ENCODE measurements at regions not wholly inside any gene's neighbourhood (a gene's known extent, or its start where the extent isn't known, plus 50 kb on each side); places are given as distances from the start of the nearest gene placed in this dataset.

- no peak for TF ChIP-seq CTCF (IDR thresholded peaks at IDR 0.05; ENCODE audit: insufficient read depth, low read length, missing control alignments)
- ChIA-PET POLR2A (interaction anchor here (0.8 to 5.8 kb wide), 2 partner anchors 190 to 193 kb away, joined by 4 to 44 read pairs; partner anchors contain the start of gene CCN2), CTCF (no interaction called here)
- no peak for DNase-seq (ENCODE audit: low read depth, low spot score)
- no peak overlapping the region for H3K4me3 ChIP-seq (ENCODE audit: low read depth, low read length)
These were observed 188.4 kb upstream of the CCN2 start for GRCh38 chr6:132139611-132140010.

GRCh38 chr6:132136981-132137380 lies 185.8 kb upstream of the CCN2 start:
- no peak for TF ChIP-seq CTCF (IDR thresholded peaks at IDR 0.05; ENCODE audit: insufficient read depth, low read length, missing control alignments)
- DNase-seq (ENCODE audit: low read depth, low spot score): no peak
- no peak overlapping the region for H3K4me3 ChIP-seq (ENCODE audit: low read depth, low read length)
- POLR2A ChIA-PET: interaction anchor here (1.6 kb wide), 1 partner anchor 186 kb away, joined by 3 read pairs; the partner anchor contains the start of gene CCN2
- CTCF ChIA-PET: interaction anchor here (0.9 kb wide), 1 partner anchor 193 kb away, joined by 3 read pairs; no protein-coding TSS in a partner anchor

- ChIA-PET CTCF (no interaction called here), POLR2A (no interaction called here)
- no peak for TF ChIP-seq CTCF (IDR thresholded peaks at IDR 0.05; ENCODE audit: insufficient read depth, low read length, missing control alignments)
- no peak for DNase-seq (ENCODE audit: low read depth, low spot score)
- H3K4me3 ChIP-seq (ENCODE audit: low read depth, low read length): no peak overlapping the region
These were observed 184.2 kb upstream of the CCN2 start for GRCh38 chr6:132135409-132135808.

GRCh38 chr6:132133736-132134445 lies 182.7 kb upstream of the CCN2 start:
- no peak for TF ChIP-seq CTCF (IDR thresholded peaks at IDR 0.05; ENCODE audit: insufficient read depth, low read length, missing control alignments)
- no peak overlapping the region for H3K4me3 ChIP-seq (ENCODE audit: low read depth, low read length)
- ChIA-PET CTCF (interaction anchor here (1.3 to 2.0 kb wide), 3 partner anchors 8 to 184 kb away, joined by 3 to 5 read pairs (median 5); no protein-coding TSS in a partner anchor), POLR2A (interaction anchor here (0.7 to 2.0 kb wide), 4 partner anchors 48 to 184 kb away, joined by 3 to 16 read pairs (median 4); partner anchors contain the start of gene CCN2)
- DNase-seq (ENCODE audit: low read depth, low spot score): no peak

GRCh38 chr6:132132924-132133639 lies 181.9 kb upstream of the CCN2 start:
- CTCF ChIA-PET: interaction anchor here (1.3 to 2.0 kb wide), 3 partner anchors 9 to 183 kb away, joined by 3 to 5 read pairs (median 5); no protein-coding TSS in a partner anchor
- POLR2A ChIA-PET: interaction anchor here (0.7 to 2.0 kb wide), 4 partner anchors 47 to 183 kb away, joined by 3 to 16 read pairs (median 4); partner anchors contain the start of gene CCN2
- no peak overlapping the region for H3K4me3 ChIP-seq (ENCODE audit: low read depth, low read length)
- DNase-seq (ENCODE audit: low read depth, low spot score): no peak
- no peak for TF ChIP-seq CTCF (IDR thresholded peaks at IDR 0.05; ENCODE audit: insufficient read depth, low read length, missing control alignments)

GRCh38 chr6:132132422-132132821 lies 181.2 kb upstream of the CCN2 start:
- no peak for TF ChIP-seq CTCF (IDR thresholded peaks at IDR 0.05; ENCODE audit: insufficient read depth, low read length, missing control alignments)
- POLR2A ChIA-PET: interaction anchor here (1.3 to 2.4 kb wide), 5 partner anchors 15 to 184 kb away, joined by 5 to 26 read pairs (median 16); partner anchors contain the start of gene CCN2
- no peak for DNase-seq (ENCODE audit: low read depth, low spot score)
- H3K4me3 ChIP-seq (ENCODE audit: low read depth, low read length): no peak overlapping the region
- CTCF ChIA-PET: interaction anchor here (1.4 kb wide), 1 partner anchor 148 kb away, joined by 3 read pairs; no protein-coding TSS in a partner anchor

Data from AG04449 (cell line).